GM12878 (cell line): ENCODE measurements at regions not wholly inside any gene's neighbourhood (a gene's known extent, or its start where the extent isn't known, plus 50 kb on each side); places are given as distances from the start of the nearest gene placed in this dataset.

Experiments used
- ATAC-seq: fragments of 200-7000 bp; cut with Tn5 transposase; 3 replicates; pipeline ENCODE4 v1.9.1; 2020; ENCODE audit warnings: mild to moderate bottlenecking, moderate library complexity
- BruUV-seq: library from RNA; stranded (reverse); fragments of 400-500 nt; replicated peaks from 2 replicates; lab custom pipeline; 2021; lab: Mats Ljungman, UMichigan
- CTCF ChIA-PET: fragments of 300-600 bp; sonication (Branson Sonifier 250); formaldehyde crosslinking; extraction: SDS; loops from one replicate; lab custom pipeline; 2021; ENCODE audit warnings: inconsistent platforms; lab: Yijun Ruan, JAX
- POLR2A ChIA-PET: fragments of 350-600 bp; formaldehyde crosslinking; extraction: SDS; loops from one replicate; lab custom pipeline; 2021; ENCODE audit warnings: inconsistent platforms; lab: Charles Lee
- RAD21 ChIA-PET: fragments of 300-600 bp; sonication (Branson Sonifier 250); formaldehyde crosslinking; loops from one replicate; lab custom pipeline; 2023; ENCODE audit warnings: antibody characterized with exemption; ENCODE audit not compliant: unreplicated experiment; lab: Charles Lee
- SMC1A ChIA-PET: fragments of 300-600 bp; sonication (Branson Sonifier 250); formaldehyde crosslinking; loops from one replicate; lab custom pipeline; 2023; ENCODE audit not compliant: unreplicated experiment, uncharacterized antibody; lab: Charles Lee
- DNase-seq: peaks from one replicate; pipeline ENCODE4 v3.0.0-alpha.2; 2011; ENCODE audit warnings: low read depth, low spot score
- FAIRE-seq: peaks from 3 replicates; lab custom pipeline; 2011; peaks lifted over from hg19 to GRCh38; lab: Jason Lieb, UNC
- H2AFZ ChIP-seq: 2 replicates; pipeline ENCODE4 v1.6.0; 2011; ENCODE audit warnings: low read depth, low read length, control low read depth; ENCODE audit not compliant: control insufficient read depth
- H3K27ac ChIP-seq: 2 replicates; pipeline ENCODE4 v1.5.1; 2011; ENCODE audit warnings: control low read depth; ENCODE audit not compliant: control insufficient read depth, insufficient read depth
- H3K27me3 ChIP-seq, 2 experiments: replicated peaks in 1 of 2; 2 replicates each; pipeline versions ENCODE4 v1.6.0 to v1.6.1; 2011; ENCODE audit warnings: low read length in 1 of 2; ENCODE audit not compliant: control insufficient read depth in 2 of 2, insufficient read depth in 2 of 2
- H3K36me3 ChIP-seq, 2 experiments: 2 replicates each; pipeline ENCODE4 v1.5.1; 2011; ENCODE audit warnings: low read length in 1 of 2; ENCODE audit not compliant: control insufficient read depth in 2 of 2, insufficient read depth in 2 of 2
- H3K4me1 ChIP-seq: 2 replicates; pipeline ENCODE4 v1.6.1; 2011; ENCODE audit warnings: mild to moderate bottlenecking, low read length, moderate library complexity, mixed read lengths; ENCODE audit not compliant: control insufficient read depth, insufficient read depth
- H3K4me2 ChIP-seq: 2 replicates; pipeline ENCODE4 v1.6.0; 2011; ENCODE audit warnings: control low read depth; ENCODE audit not compliant: control insufficient read depth, insufficient read depth
- H3K4me3 ChIP-seq: fragments of 200-600 bp; sonication (generic); 2 replicates; pipeline ENCODE4 v1.5.1; 2016
- H3K79me2 ChIP-seq: 2 replicates; pipeline ENCODE4 v1.6.0; 2011; ENCODE audit warnings: low read length; ENCODE audit not compliant: control insufficient read depth, insufficient read depth
- H3K9ac ChIP-seq: 2 replicates; pipeline ENCODE4 v1.8.0; 2011; ENCODE audit warnings: low read length, control low read depth, mixed read lengths; ENCODE audit not compliant: control insufficient read depth, insufficient read depth
- H3K9me3 ChIP-seq: replicated peaks from 3 replicates; pipeline ENCODE4 v1.5.1; 2011; ENCODE audit warnings: mild to moderate bottlenecking, low read length; ENCODE audit not compliant: control insufficient read depth, insufficient read depth
- H4K20me1 ChIP-seq: 2 replicates; pipeline ENCODE4 v1.6.0; 2011; ENCODE audit not compliant: control insufficient read depth, insufficient read depth
- ASH2L ChIP-seq: fragments of 300-600, 200-600 bp; sonication (generic); IDR thresholded peaks from 2 replicates; pipeline ENCODE4 v1.6.1; 2017; ENCODE audit warnings: low read depth, mild to moderate bottlenecking, borderline replicate concordance
- BHLHE40 ChIP-seq, 2 experiments: fragments of 450-650 bp in 1 of 2; IDR thresholded peaks; 2 replicates each; pipeline ENCODE4 v1.6.1; 2011 to 2017; ENCODE audit warnings: low read depth in 2 of 2, borderline replicate concordance in 1 of 2, improper control_type of control experiment in 1 of 2, low read length in 1 of 2, mild to moderate bottlenecking in 1 of 2
- CEBPB ChIP-seq, 2 experiments: fragments of 150-350 bp in 1 of 2; IDR thresholded peaks; 2 replicates each; pipeline ENCODE4 v1.6.1; 2012 to 2014; ENCODE audit warnings: low read depth in 2 of 2, low read length in 2 of 2, borderline replicate concordance in 1 of 2, inconsistent platforms in 1 of 2
- CHD1 ChIP-seq: IDR thresholded peaks from 2 replicates; pipeline ENCODE4 v1.6.1; 2012; ENCODE audit warnings: low read depth, low read length, improper control_type of control experiment
- DPF2 ChIP-seq: fragments of 450-650 bp; IDR thresholded peaks from 2 replicates; pipeline ENCODE4 v1.6.1; 2017; ENCODE audit warnings: mild to moderate bottlenecking
- HCFC1 ChIP-seq: fragments of 150-350 bp; IDR thresholded peaks from 2 replicates; pipeline ENCODE4 v1.6.1; 2014; ENCODE audit warnings: low read length
- JUND ChIP-seq: IDR thresholded peaks from 2 replicates; pipeline ENCODE4 v1.6.1; 2012; ENCODE audit warnings: low read depth, mild to moderate bottlenecking, low read length, improper control_type of control experiment, moderate library complexity
- NFYA ChIP-seq: IDR thresholded peaks from 2 replicates; pipeline ENCODE4 v1.6.1; 2011; ENCODE audit warnings: low read depth, mild to moderate bottlenecking, low read length, improper control_type of control experiment, borderline replicate concordance
- NR2C2 ChIP-seq: IDR thresholded peaks from 2 replicates; pipeline ENCODE4 v1.6.1; 2011; ENCODE audit warnings: borderline replicate concordance, low read depth; ENCODE audit not compliant: control insufficient read depth, insufficient read length
- POLR2A ChIP-seq: IDR thresholded peaks from 2 replicates; pipeline ENCODE4 v1.6.1; 2011; ENCODE audit warnings: low read depth, mild to moderate bottlenecking, low read length
- SMAD5 ChIP-seq: IDR thresholded peaks from 2 replicates; pipeline ENCODE4 v1.6.1; 2016; ENCODE audit warnings: antibody characterized with exemption, low read depth
- SREBF1 ChIP-seq: IDR thresholded peaks from 2 replicates; pipeline ENCODE4 v1.6.1; 2012; ENCODE audit warnings: mild to moderate bottlenecking, low read length
- TCF3 ChIP-seq: IDR thresholded peaks from 2 replicates; pipeline ENCODE4 v1.6.1; 2012; ENCODE audit warnings: low read depth, mild to moderate bottlenecking, low read length, borderline replicate concordance; ENCODE audit not compliant: insufficient read depth
- YBX1 ChIP-seq: fragments of 450-650 bp; IDR thresholded peaks from 2 replicates; pipeline ENCODE4 v1.6.1; 2016; ENCODE audit warnings: antibody characterized with exemption
- YY1 ChIP-seq: IDR thresholded peaks from 2 replicates; pipeline ENCODE4 v1.6.1; 2011; ENCODE audit warnings: low read depth, mild to moderate bottlenecking, low read length
- ZNF384 ChIP-seq: IDR thresholded peaks from 2 replicates; pipeline ENCODE4 v1.6.1; 2012; ENCODE audit warnings: low read depth, mild to moderate bottlenecking, low read length, improper control_type of control experiment, borderline replicate concordance
- WGBS: methylation state at CpG from one replicate; pipeline ENCODE4 v1.1.6; 2016; ENCODE audit warnings: low lambda C conversion rate; ENCODE audit not compliant: insufficient replicate concordance, insufficient coverage; ENCODE audit errors: missing lambda C conversion rate; 5-methylcytosine and 5-hydroxymethylcytosine counted together
- in situ Hi-C: fragments of 300-500 bp; cut with MboI; formaldehyde crosslinking; loops from 9 replicates; pipeline ENCODE4 v1.14.3; 2018; ENCODE audit warnings: mixed read lengths
- intact Hi-C: fragments of 100-400 bp; cut with micrococcal nuclease; formaldehyde crosslinking; loops from one replicate; pipeline ENCODE4 v1.14.2; 2022; ENCODE audit not compliant: unreplicated experiment
- TF ChIP-seq, protein P1 (sequence below): IDR thresholded peaks from 2 replicates; pipeline ENCODE4 v1.6.1; 2012; ENCODE audit warnings: low read depth, low read length, improper control_type of control experiment

DNA sequence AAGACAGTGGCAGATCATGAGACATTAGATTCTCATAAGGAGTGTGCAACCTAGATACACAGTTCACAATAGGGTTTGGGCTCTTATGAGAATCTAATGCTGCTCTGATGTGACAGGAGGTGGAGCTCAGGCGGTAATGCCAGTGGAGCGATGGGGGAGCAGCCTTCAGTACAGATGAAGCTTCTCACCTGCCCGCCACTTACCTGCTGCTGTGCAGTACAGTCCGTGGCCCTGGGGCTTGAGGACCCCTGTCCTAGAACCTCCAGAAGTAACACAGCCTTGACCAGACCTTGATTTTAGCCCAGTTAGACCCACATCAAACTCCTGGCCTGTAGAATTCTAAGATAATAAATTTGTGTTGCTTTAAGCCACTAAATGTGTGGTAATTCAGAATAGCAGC lies 215.1 kb upstream of the MIR17HG start:
- no peak for DNase-seq
- no peaks in the 10 kb centered on the region for H4K20me1 ChIP-seq
- H3K27ac ChIP-seq, result no peak overlapping the region
- no peaks in the 10 kb centered on the region for H3K36me3 ChIP-seq
- no peaks in the 10 kb centered on the region for H3K27me3 ChIP-seq
- SMC1A ChIA-PET, result no interaction called here
- intact Hi-C loops, result loop anchor here (5.0 kb wide), 1 partner anchor 590 kb away; no protein-coding TSS in a partner anchor
- H3K9me3 ChIP-seq, result no peaks in the 10 kb centered on the region
- in situ Hi-C loops, result no loop called here
- 44% methylated on average over 4 of the region's 4 CpGs for WGBS
- H3K9ac ChIP-seq, result no peak overlapping the region
- no peak overlapping the region for H3K4me2 ChIP-seq
- H3K4me1 ChIP-seq, result no peaks in the 10 kb centered on the region
- H3K4me3 ChIP-seq, result no peak overlapping the region
- FAIRE-seq, result no peak
- no peak overlapping the region; the same call in 1 of the 2 replicates for H2AFZ ChIP-seq
- TF ChIP-seq POLR2A, result no peak
- no peak for TF ChIP-seq NR2C2
- TF ChIP-seq CEBPB (IDR thresholded peaks at IDR 0.05; ENCODE audit: borderline replicate concordance in 1 of 2, low read depth in 2 of 2, low read length in 2 of 2), result no peak
- TF ChIP-seq HCFC1, result no peak
- no peak for TF ChIP-seq BHLHE40 (IDR thresholded peaks at IDR 0.05; ENCODE audit: borderline replicate concordance in 1 of 2, low read depth in 2 of 2, low read length in 1 of 2)
- TF ChIP-seq ASH2L, result no peak
- no peak for TF ChIP-seq SREBF1
- TF ChIP-seq JUND, result no peak
- TF ChIP-seq DPF2, result no peak
- TF ChIP-seq, protein P1, sequence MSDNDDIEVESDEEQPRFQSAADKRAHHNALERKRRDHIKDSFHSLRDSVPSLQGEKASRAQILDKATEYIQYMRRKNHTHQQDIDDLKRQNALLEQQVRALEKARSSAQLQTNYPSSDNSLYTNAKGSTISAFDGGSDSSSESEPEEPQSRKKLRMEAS, result no peak
- TF ChIP-seq YBX1, result no peak
- no peak for TF ChIP-seq NFYA
- no peak for TF ChIP-seq YY1
- no peak for TF ChIP-seq ZNF384
- no peak for TF ChIP-seq SMAD5
- no peak for TF ChIP-seq TCF3
- no peak for TF ChIP-seq CHD1
- BruUV-seq, result no TSS peak
- POLR2A ChIA-PET, result no interaction called here
- ATAC-seq, result no peak
- CTCF ChIA-PET, result no interaction called here
- H3K79me2 ChIP-seq, result no peaks in the 10 kb centered on the region
- RAD21 ChIA-PET, result no interaction called here
